MCF 10A (cell line): ENCODE measurements at regions not wholly inside any gene's neighbourhood (a gene's known extent, or its start where the extent isn't known, plus 50 kb on each side); places are given as distances from the start of the nearest gene placed in this dataset.
A peak's percentile ranks its signal among the peaks of the same experiment; 100 is the strongest.

Source experiments
- BruUV-seq: library from RNA; stranded (reverse); fragments of 400-500 nt; replicated peaks from 2 replicates; lab custom pipeline; 2021; lab: Mats Ljungman, UMichigan
- CTCF ChIA-PET: fragments of 300-600 bp; sonication (Branson Sonifier 250); formaldehyde crosslinking; extraction: SDS; loops from one replicate; lab custom pipeline; 2021; ENCODE audit warnings: antibody characterized with exemption, inconsistent platforms; lab: Yijun Ruan, JAX
- POLR2A ChIA-PET: fragments of 300-600, 350-650 bp; sonication (Branson Sonifier 250); formaldehyde crosslinking; extraction: SDS; loops from one replicate; lab custom pipeline; 2020; ENCODE audit warnings: antibody characterized with exemption, inconsistent platforms; lab: Yijun Ruan, JAX
- DNase-seq: peaks from one replicate; pipeline ENCODE4 v3.0.0-alpha.2; 2018; ENCODE audit not compliant: unreplicated experiment
- H3K27ac Mint-ChIP-seq: one replicate; pipeline ENCODE4 v1.8.0; 2022; ENCODE audit warnings: mild to moderate bottlenecking, low read depth, mixed read lengths; ENCODE audit not compliant: unreplicated experiment
- H3K27me3 Mint-ChIP-seq: one replicate; pipeline ENCODE4 v1.8.0; 2022; ENCODE audit warnings: mixed read lengths; ENCODE audit not compliant: insufficient read depth, unreplicated experiment
- H3K36me3 Mint-ChIP-seq: one replicate; pipeline ENCODE4 v1.8.0; 2022; ENCODE audit warnings: mild to moderate bottlenecking, moderate library complexity, mixed read lengths; ENCODE audit not compliant: insufficient read depth, unreplicated experiment
- H3K4me1 Mint-ChIP-seq: one replicate; pipeline ENCODE4 v1.8.0; 2022; ENCODE audit warnings: mixed read lengths; ENCODE audit not compliant: insufficient read depth, unreplicated experiment
- H3K4me3 Mint-ChIP-seq: one replicate; pipeline ENCODE4 v1.8.0; 2022; ENCODE audit warnings: mild to moderate bottlenecking, moderate library complexity, mixed read lengths; ENCODE audit not compliant: unreplicated experiment
- H3K9me3 Mint-ChIP-seq: one replicate; pipeline ENCODE4 v1.8.0; 2022; ENCODE audit warnings: mixed read lengths; ENCODE audit not compliant: unreplicated experiment
- intact Hi-C: fragments of 100-400 bp; cut with micrococcal nuclease; formaldehyde crosslinking; loops from 2 replicates; pipeline ENCODE4 v1.14.1; 2022
- TF ChIP-seq, protein P1 (sequence below): fragments of 200-600 bp; IDR thresholded peaks from one replicate; pipeline ENCODE4 v1.8.0; 2022; ENCODE audit warnings: antibody characterized with exemption, mild to moderate bottlenecking; ENCODE audit not compliant: unreplicated experiment

DNA sequence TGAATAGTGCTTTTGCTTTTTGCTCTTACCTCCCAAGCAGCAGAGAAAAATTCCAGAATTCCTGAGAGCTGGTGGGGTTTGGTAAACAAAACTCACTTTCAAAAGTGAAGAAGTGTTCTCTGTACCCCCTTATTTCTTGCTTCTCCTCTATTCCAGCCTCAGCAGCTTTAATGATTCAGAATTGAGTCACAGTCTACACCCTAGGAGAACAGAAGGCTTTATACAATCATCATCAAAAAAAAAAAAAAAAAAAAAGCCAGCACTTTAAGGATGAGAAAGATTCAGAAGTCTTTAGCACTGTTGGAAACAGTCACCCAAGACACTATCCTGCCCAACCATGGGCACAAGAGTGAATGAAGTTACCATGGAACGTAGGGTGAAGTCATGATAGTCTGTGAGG, 1583.1 kb upstream of the PCDH10 start:
- Mint-ChIP-seq H3K27ac (no peak overlapping the region), H3K4me1 (no peaks in the 10 kb centered on the region), H3K9me3 (no peaks in the 10 kb centered on the region), H3K36me3 (no peaks in the 10 kb centered on the region), H3K4me3 (no peak overlapping the region), H3K27me3 (no peaks in the 10 kb centered on the region)
- no peak for DNase-seq
- intact Hi-C loops: no loop called here
- CTCF ChIA-PET: interaction anchor here (0.6 kb wide), 1 partner anchor 9 kb away, joined by 3 read pairs; no protein-coding TSS in a partner anchor
- BruUV-seq: no TSS peak
- TF ChIP-seq, protein P1, sequence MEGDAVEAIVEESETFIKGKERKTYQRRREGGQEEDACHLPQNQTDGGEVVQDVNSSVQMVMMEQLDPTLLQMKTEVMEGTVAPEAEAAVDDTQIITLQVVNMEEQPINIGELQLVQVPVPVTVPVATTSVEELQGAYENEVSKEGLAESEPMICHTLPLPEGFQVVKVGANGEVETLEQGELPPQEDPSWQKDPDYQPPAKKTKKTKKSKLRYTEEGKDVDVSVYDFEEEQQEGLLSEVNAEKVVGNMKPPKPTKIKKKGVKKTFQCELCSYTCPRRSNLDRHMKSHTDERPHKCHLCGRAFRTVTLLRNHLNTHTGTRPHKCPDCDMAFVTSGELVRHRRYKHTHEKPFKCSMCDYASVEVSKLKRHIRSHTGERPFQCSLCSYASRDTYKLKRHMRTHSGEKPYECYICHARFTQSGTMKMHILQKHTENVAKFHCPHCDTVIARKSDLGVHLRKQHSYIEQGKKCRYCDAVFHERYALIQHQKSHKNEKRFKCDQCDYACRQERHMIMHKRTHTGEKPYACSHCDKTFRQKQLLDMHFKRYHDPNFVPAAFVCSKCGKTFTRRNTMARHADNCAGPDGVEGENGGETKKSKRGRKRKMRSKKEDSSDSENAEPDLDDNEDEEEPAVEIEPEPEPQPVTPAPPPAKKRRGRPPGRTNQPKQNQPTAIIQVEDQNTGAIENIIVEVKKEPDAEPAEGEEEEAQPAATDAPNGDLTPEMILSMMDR: no peak
- POLR2A ChIA-PET: no interaction called here

DNA sequence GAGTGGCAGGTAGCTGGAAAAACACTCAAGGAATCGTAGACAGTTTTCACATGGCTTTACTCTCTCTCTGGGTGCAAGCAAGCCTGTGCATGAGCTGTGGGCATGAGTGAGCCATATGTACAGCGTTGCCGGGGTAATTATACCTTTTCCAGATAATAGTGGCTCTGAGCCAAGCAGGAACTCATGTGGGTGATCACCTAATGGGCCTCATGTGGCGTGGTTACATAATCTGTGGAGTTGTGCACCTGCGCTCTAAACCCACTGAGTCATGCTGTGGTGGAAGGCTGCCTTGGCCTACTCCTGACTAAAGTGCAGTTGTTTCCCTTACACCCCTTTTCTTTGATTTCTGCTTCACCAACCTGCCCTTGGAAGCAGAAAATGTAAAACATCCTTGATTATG, 1564.5 kb upstream of the PCDH10 start:
- POLR2A ChIA-PET: interaction anchor here (0.6 kb wide), 1 partner anchor 117 kb away, joined by 3 read pairs; no protein-coding TSS in a partner anchor
- peak; percentile 89 for DNase-seq
- intact Hi-C loops: no loop called here
- Mint-ChIP-seq H3K4me1 (no peaks in the 10 kb centered on the region), H3K27me3 (no peaks in the 10 kb centered on the region), H3K9me3 (no peaks in the 10 kb centered on the region), H3K36me3 (peaks cover 5% of the 10 kb centered on the region), H3K4me3 (no peak overlapping the region), H3K27ac (no peak overlapping the region)
- BruUV-seq: no TSS peak
- TF ChIP-seq, protein P1: no peak
- CTCF ChIA-PET: no interaction called here

DNA sequence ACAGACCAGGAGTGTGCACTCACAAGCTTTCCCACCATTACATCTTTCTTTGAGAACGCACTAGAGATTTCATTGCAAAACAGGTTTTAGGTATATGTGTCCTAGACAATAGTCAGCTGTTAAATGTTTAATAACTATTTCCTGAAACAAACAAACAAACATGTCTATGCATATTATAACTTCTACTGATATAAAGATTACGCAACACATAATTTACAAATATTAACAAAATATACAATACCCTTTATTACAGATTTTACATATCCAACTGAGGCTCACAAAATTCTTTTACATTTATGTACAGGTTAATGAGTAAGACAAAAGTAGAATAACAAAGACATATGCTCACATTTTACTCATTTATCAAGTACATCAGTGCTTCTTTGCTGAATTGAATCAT, 1554.0 kb upstream of the PCDH10 start:
- no peaks in the 10 kb centered on the region for H3K36me3 Mint-ChIP-seq
- H3K27me3 Mint-ChIP-seq: no peaks in the 10 kb centered on the region
- no peaks in the 10 kb centered on the region for H3K4me1 Mint-ChIP-seq
- no peak overlapping the region for H3K4me3 Mint-ChIP-seq
- POLR2A ChIA-PET: interaction anchor here (0.6 kb wide), 2 partner anchors 155 to 331 kb away, joined by 4 read pairs; no protein-coding TSS in a partner anchor
- TF ChIP-seq, protein P1: no peak
- intact Hi-C loops: no loop called here
- peaks cover 8% of the 10 kb centered on the region for H3K9me3 Mint-ChIP-seq
- H3K27ac Mint-ChIP-seq: no peak overlapping the region
- CTCF ChIA-PET: no interaction called here
- BruUV-seq: no TSS peak
- no peak for DNase-seq

DNA sequence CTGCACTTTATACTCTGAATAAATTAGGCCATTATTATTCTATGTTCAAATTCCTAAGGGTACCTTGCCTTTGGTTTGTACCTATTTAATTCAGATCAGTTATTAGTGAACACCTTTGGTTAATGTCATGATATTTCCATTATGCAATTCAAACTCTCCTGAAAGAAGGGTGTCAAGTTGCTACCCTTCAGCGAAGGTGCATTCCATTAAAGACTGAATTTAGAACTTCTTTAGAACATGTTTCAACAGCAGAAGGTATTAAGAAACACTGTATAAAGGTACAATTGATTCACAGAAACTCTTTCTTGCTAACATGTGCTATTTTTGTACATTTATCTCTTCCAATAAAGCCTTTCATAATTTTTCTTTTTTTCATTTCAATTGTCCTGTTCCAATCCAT, 1545.4 kb upstream of the PCDH10 start:
- BruUV-seq: no TSS peak
- Mint-ChIP-seq H3K27me3 (no peaks in the 10 kb centered on the region), H3K9me3 (peaks cover 7% of the 10 kb centered on the region), H3K4me3 (no peak overlapping the region), H3K36me3 (no peaks in the 10 kb centered on the region), H3K27ac (peak overlapping the region; percentile 61), H3K4me1 (peaks cover 18% of the 10 kb centered on the region)
- CTCF ChIA-PET: interaction anchor here (0.5 kb wide), 1 partner anchor 1243 kb away, joined by 3 read pairs; no protein-coding TSS in a partner anchor
- DNase-seq: peak; percentile 51
- TF ChIP-seq, protein P1: no peak
- POLR2A ChIA-PET: interaction anchor here (0.7 to 0.9 kb wide), 2 partner anchors 11 to 1927 kb away, joined by 3 read pairs; no protein-coding TSS in a partner anchor
- intact Hi-C loops: no loop called here
